ENCODE measurements at regions not wholly inside any gene's neighbourhood (a gene's known extent, or its start where the extent isn't known, plus 50 kb on each side); places are given as distances from the start of the nearest gene placed in this dataset.

DNA sequence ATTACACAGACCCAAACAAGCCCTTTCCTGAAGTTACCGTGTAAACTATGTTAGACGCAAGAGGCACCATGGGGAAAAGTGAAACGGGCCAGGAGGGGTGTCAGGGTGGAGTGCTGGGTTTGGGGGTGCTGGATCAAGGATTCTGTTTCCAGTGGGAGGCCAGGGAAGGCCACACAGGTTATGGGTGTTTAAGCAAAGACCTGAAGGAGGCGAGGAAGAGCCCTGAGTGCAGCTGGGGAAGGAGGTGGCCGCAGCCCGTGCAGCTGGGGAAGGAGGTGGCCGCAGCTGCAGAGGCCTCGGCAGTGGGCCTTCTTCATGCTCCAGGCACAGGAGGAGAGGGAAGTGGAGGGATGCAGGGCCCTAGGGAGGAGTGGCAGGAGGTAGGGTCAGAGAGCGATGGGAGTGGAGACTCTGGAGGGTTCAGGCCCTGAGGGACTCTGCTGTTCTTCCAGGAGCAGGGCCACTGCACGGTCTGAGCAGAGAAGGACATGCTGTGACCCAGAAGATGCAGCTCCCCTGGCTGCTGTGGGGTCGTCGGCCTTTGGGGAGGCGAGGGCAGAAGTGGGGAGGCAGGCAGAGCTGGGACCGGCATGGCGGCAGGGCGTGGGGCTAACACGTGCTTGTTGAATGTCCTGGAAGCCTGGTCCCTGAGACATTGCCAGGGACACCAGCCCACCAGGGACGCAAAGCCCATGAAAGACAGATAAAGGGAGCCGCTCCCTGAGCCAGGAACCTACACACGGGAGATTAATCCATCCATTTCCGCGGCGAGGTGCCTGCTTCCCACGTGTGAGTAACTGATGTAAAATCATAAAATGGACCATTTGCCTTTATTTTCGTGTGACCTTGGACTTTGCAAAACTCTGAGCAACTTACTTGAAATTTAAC is 1049.1 kb downstream of the BRD1 start:
- no peaks in the 10 kb centered on the region for H3K4me1 ChIP-seq (ENCODE audit: control insufficient read depth, insufficient read depth, low read length)
- peaks cover 5% of the 10 kb centered on the region for H3K9me3 ChIP-seq (ENCODE audit: control insufficient read depth, insufficient read depth, low read length)
- ATAC-seq (no peak), DNase-seq (no peak)
- no peak overlapping the region for H3K4me3 ChIP-seq (ENCODE audit: low read length)
- no peak overlapping the region for H3K27ac Mint-ChIP-seq
- H3K27me3 ChIP-seq (ENCODE audit: control insufficient read depth, insufficient read depth, low read length) = no peaks in the 10 kb centered on the region
- no peaks in the 10 kb centered on the region for H3K36me3 ChIP-seq (ENCODE audit: control insufficient read depth, insufficient read depth, low read length)
- H3K4me1 Mint-ChIP-seq = no peaks in the 10 kb centered on the region
- WGBS (ENCODE audit: insufficient coverage) = 91% methylated on average over 25 of the region's 25 CpGs
- peaks cover 0 to 4% of the 10 kb centered on the region in 2 donors for H3K9me3 Mint-ChIP-seq
- H3K4me3 Mint-ChIP-seq = no peak overlapping the region
- peaks cover 0 to 13% of the 10 kb centered on the region in 2 donors for H3K27me3 Mint-ChIP-seq (ENCODE audit: low read depth in 2 of 2)
- intact Hi-C loops (cut with micrococcal nuclease) = no loop called here
- no peak for TF ChIP-seq CTCF (IDR thresholded peaks at IDR 0.05)
- no peaks in the 10 kb centered on the region for H3K36me3 Mint-ChIP-seq
- no peak overlapping the region for H3K27ac ChIP-seq (ENCODE audit: low read length)

DNA sequence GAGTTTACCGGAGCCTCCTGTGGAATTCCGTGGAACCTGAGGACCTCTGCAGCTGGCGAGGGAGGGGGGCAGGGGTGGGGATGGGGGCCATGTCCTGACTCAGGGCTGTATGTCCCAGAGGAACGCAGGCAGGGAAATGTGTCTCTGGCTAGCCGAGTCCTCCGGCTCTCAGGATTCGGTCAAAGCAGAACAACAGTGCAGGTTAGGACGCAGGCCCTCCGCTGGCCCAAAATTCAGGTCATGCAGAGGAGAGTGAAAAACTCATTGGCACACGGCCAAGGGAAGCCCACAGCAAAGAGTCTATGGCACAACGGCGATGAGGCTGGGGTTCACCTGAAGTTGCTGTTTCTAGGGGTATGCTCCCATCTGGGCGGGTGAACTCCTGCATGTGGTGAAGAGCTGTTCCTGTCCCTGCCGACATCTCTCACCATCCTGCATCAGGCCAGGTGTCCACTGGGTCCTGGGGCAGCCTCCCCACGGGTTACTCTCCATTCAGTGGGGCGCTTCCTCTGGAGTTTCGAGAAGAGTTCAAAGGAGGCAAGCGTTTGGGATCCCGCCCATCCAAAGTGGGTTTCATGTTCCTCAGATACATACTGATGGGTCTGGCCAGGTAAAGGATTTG is 1055.3 kb downstream of the BRD1 start:
- no peaks in the 10 kb centered on the region for H3K27me3 ChIP-seq (ENCODE audit: control insufficient read depth, insufficient read depth, low read length)
- Mint-ChIP-seq H3K36me3 (no peaks in the 10 kb centered on the region), H3K27ac (no peak overlapping the region), H3K4me3 (no peak overlapping the region), H3K9me3 (peaks cover 4 to 6% of the 10 kb centered on the region in 2 donors), H3K27me3 (ENCODE audit: low read depth in 2 of 2) (peaks cover 17 to 27% of the 10 kb centered on the region in 2 donors), H3K4me1 (no peaks in the 10 kb centered on the region)
- no peak overlapping the region for H3K4me3 ChIP-seq (ENCODE audit: low read length)
- WGBS (ENCODE audit: insufficient coverage) = 83% methylated on average over 19 of the region's 19 CpGs
- no peaks in the 10 kb centered on the region for H3K36me3 ChIP-seq (ENCODE audit: control insufficient read depth, insufficient read depth, low read length)
- no peak overlapping the region for H3K27ac ChIP-seq (ENCODE audit: low read length)
- no peak for DNase-seq
- peaks cover 4% of the 10 kb centered on the region for H3K9me3 ChIP-seq (ENCODE audit: control insufficient read depth, insufficient read depth, low read length)
- intact Hi-C loops (cut with micrococcal nuclease) = no loop called here
- no peaks in the 10 kb centered on the region for H3K4me1 ChIP-seq (ENCODE audit: control insufficient read depth, insufficient read depth, low read length)
- TF ChIP-seq CTCF (IDR thresholded peaks at IDR 0.05) = no peak
- ATAC-seq = no peak

DNA sequence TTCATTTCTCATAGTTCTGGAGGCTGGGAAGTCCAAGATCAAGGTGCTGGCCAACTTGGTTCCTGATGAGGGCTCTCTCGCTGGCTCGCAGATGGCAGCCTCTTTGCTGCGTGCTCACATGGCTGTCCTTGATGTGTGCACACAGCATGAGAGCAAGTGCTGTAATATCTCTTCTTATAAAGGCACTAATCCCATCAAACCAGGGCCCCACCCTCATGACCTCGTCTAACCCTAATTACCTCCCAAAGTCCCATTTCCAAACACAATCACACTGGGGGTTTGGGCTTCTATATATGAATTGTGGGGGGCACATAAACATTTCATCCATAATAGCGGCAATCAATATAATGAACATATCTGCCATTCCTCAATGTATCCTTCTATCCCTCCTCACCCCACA is 1062.1 kb downstream of the BRD1 start:
- DNase-seq = no peak
- Histone ChIP-seq H3K4me1 (ENCODE audit: control insufficient read depth, insufficient read depth, low read length) (no peaks in the 10 kb centered on the region), H3K4me3 (ENCODE audit: low read length) (no peak overlapping the region), H3K36me3 (ENCODE audit: control insufficient read depth, insufficient read depth, low read length) (no peaks in the 10 kb centered on the region), H3K9me3 (ENCODE audit: control insufficient read depth, insufficient read depth, low read length) (peaks cover 7% of the 10 kb centered on the region), H3K27ac (ENCODE audit: low read length) (no peak overlapping the region), H3K27me3 (ENCODE audit: control insufficient read depth, insufficient read depth, low read length) (no peaks in the 10 kb centered on the region)
- no peak for ATAC-seq
- TF ChIP-seq CTCF (IDR thresholded peaks at IDR 0.05) = no peak
- Mint-ChIP-seq H3K27ac (no peak overlapping the region), H3K4me3 (no peak overlapping the region), H3K4me1 (no peaks in the 10 kb centered on the region), H3K27me3 (ENCODE audit: low read depth in 2 of 2) (peaks cover 4 to 36% of the 10 kb centered on the region in 2 donors), H3K9me3 (peaks cover 3 to 4% of the 10 kb centered on the region in 2 donors), H3K36me3 (no peaks in the 10 kb centered on the region)
- WGBS (ENCODE audit: insufficient coverage) = 98% methylated on average over 5 of the region's 5 CpGs
- intact Hi-C loops (cut with micrococcal nuclease) = no loop called here
